Activated CD8-positive, alpha-beta T cell treated with anti-CD3 and anti-CD28 coated beads, Interleukin-2, amount 10 ng/mL, durations not matched to agents 7 days and 5 days (primary cell): ENCODE measurements at regions not wholly inside any gene's neighbourhood (a gene's known extent, or its start where the extent isn't known, plus 50 kb on each side); places are given as distances from the start of the nearest gene placed in this dataset.
"Not testable (repeated sequence)": the region's sequence is repeated elsewhere in the genome, so short reads cannot be mapped to it uniquely, and the experiment has no call there.

Experiments
- ATAC-seq: fragments of 150-1000 bp; cut with Tn5 transposase; one replicate; pipeline ENCODE4 v1.10.0; 2021; ENCODE audit warnings: moderate library complexity
- CTCF ChIA-PET: fragments of 350-600 bp; sonication (Branson Sonifier 250); formaldehyde crosslinking; loops from one replicate; lab custom pipeline; 2021; ENCODE audit warnings: antibody characterized with exemption; lab: Charles Lee
- POLR2A ChIA-PET: fragments of 350-600 bp; sonication (Branson Sonifier 250); formaldehyde crosslinking; loops from one replicate; lab custom pipeline; 2021; ENCODE audit warnings: antibody characterized with exemption; lab: Charles Lee
- DNase-seq: peaks from one replicate; pipeline ENCODE4 v3.0.0-alpha.2; 2020
- H3K27ac Mint-ChIP-seq: one replicate; pipeline ENCODE4 v1.8.0; 2021; ENCODE audit warnings: mild to moderate bottlenecking, mixed read lengths
- H3K27me3 Mint-ChIP-seq: one replicate; pipeline ENCODE4 v1.8.0; 2021; ENCODE audit warnings: low read depth, mixed read lengths
- H3K36me3 Mint-ChIP-seq: one replicate; pipeline ENCODE4 v1.8.0; 2021; ENCODE audit warnings: low read depth, mixed read lengths
- H3K4me1 Mint-ChIP-seq: one replicate; pipeline ENCODE4 v1.8.0; 2021; ENCODE audit warnings: low read depth, mixed read lengths
- H3K4me3 Mint-ChIP-seq: one replicate; pipeline ENCODE4 v1.8.0; 2021; ENCODE audit warnings: mild to moderate bottlenecking, mixed read lengths
- H3K9me3 Mint-ChIP-seq: one replicate; pipeline ENCODE4 v1.8.0; 2022; ENCODE audit warnings: mixed read lengths; ENCODE audit not compliant: insufficient read depth

DNA sequence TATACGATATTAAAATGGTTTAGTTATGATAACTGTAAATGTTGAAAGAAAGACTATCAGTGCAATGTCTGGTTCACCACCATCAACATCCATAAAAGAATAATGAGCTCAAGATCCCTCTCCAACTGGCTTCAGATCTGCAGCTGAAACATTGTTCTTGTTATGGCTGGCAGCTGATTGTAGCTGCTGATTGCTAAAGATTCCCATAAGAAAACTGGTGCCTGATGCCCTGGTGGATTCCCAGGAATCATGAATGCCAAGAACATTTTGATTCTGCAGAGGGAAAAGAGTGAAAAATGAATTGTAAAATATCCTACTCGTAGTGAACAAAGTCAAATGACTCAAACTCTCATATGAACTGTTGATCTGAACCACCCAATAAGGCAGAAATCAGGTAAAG, 1160.2 kb downstream of the EPHA7 start:
- H3K27me3 Mint-ChIP-seq: no peaks in the 10 kb centered on the region
- POLR2A ChIA-PET: no interaction called here
- no peak overlapping the region for H3K4me3 Mint-ChIP-seq
- no peaks in the 10 kb centered on the region for H3K36me3 Mint-ChIP-seq
- CTCF ChIA-PET: no interaction called here
- no peaks in the 10 kb centered on the region for H3K9me3 Mint-ChIP-seq
- DNase-seq (no peak), ATAC-seq (no peak)
- no peaks in the 10 kb centered on the region for H3K4me1 Mint-ChIP-seq
- H3K27ac Mint-ChIP-seq: no peak overlapping the region

- DNase-seq (no peak), ATAC-seq (no peak)
- Mint-ChIP-seq H3K4me1 (no peaks in the 10 kb centered on the region), H3K4me3 (no peak overlapping the region), H3K9me3 (peaks cover 2% of the 10 kb centered on the region), H3K36me3 (no peaks in the 10 kb centered on the region), H3K27ac (no peak overlapping the region), H3K27me3 (no peaks in the 10 kb centered on the region)
- ChIA-PET POLR2A (no interaction called here), CTCF (no interaction called here)
Observed at GRCh38 chr6:92243315-92243714, 1176.0 kb downstream of the EPHA7 start.

GRCh38 chr6:92231171-92231701, 1188.1 kb downstream of the EPHA7 start:
- no peaks in the 10 kb centered on the region for H3K36me3 Mint-ChIP-seq
- POLR2A ChIA-PET: no interaction called here
- H3K9me3 Mint-ChIP-seq: no peaks in the 10 kb centered on the region
- no peak overlapping the region for H3K27ac Mint-ChIP-seq
- no peak for ATAC-seq
- DNase-seq: no peak
- no peak overlapping the region for H3K4me3 Mint-ChIP-seq
- CTCF ChIA-PET: no interaction called here
- no peaks in the 10 kb centered on the region for H3K27me3 Mint-ChIP-seq
- H3K4me1 Mint-ChIP-seq: no peaks in the 10 kb centered on the region

DNA sequence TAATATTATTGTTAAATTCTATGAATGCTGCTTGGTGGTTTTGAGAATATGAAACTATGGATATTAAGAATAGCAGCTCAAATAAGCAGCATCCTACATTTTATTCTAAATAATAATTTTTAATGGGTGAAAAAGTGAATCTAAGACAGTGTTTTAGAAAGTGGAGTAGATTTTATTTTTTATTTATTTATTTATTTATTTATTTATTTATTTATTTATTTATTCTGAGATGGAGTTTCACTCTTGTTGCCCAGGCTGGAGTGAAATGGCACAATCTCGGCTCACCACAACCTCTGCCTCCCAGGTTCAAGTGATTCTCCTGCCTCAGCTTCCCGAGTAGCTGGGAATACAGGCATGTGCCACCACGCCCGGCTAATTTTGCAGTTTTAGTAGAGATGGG, 1199.4 kb downstream of the EPHA7 start:
- ATAC-seq, H3K27ac Mint-ChIP-seq, H3K4me1 Mint-ChIP-seq, CTCF ChIA-PET, H3K4me3 Mint-ChIP-seq, H3K36me3 Mint-ChIP-seq, DNase-seq, H3K9me3 Mint-ChIP-seq, H3K27me3 Mint-ChIP-seq, POLR2A ChIA-PET: not testable (repeated sequence)

- no peaks in the 10 kb centered on the region for H3K27me3 Mint-ChIP-seq
- DNase-seq: no peak
- no peak overlapping the region for H3K4me3 Mint-ChIP-seq
- POLR2A ChIA-PET: no interaction called here
- no peaks in the 10 kb centered on the region for H3K4me1 Mint-ChIP-seq
- no peak for ATAC-seq
- CTCF ChIA-PET: no interaction called here
- H3K27ac Mint-ChIP-seq: no peak overlapping the region
- H3K36me3 Mint-ChIP-seq: no peaks in the 10 kb centered on the region
- H3K9me3 Mint-ChIP-seq: no peaks in the 10 kb centered on the region
Observed at GRCh38 chr6:92216717-92217116, 1202.6 kb downstream of the EPHA7 start.

DNA sequence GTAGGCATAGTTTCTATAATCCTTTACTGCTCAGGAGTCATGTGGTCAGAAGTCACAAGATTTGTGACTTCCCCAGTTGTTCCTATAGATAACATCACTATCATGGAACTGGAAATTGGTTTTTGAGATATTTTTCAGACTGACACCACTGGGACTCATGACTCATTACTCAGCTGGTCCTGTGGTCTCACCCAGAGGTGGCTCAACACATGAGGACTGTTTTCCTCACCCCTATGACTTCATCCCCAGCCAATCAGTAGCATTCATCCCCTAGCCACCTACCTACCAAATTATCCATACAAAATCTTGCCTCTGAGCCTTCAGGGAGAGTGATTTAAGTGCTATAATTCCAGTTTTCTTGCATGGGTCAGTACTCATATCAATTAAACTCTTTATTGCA, 1217.7 kb downstream of the EPHA7 start:
- Mint-ChIP-seq H3K9me3 (peaks cover 10% of the 10 kb centered on the region), H3K27me3 (no peaks in the 10 kb centered on the region), H3K4me3 (no peak overlapping the region), H3K36me3 (no peaks in the 10 kb centered on the region), H3K4me1 (no peaks in the 10 kb centered on the region), H3K27ac (no peak overlapping the region)
- ChIA-PET CTCF (no interaction called here), POLR2A (no interaction called here)
- no peak for ATAC-seq
- no peak for DNase-seq

DNA sequence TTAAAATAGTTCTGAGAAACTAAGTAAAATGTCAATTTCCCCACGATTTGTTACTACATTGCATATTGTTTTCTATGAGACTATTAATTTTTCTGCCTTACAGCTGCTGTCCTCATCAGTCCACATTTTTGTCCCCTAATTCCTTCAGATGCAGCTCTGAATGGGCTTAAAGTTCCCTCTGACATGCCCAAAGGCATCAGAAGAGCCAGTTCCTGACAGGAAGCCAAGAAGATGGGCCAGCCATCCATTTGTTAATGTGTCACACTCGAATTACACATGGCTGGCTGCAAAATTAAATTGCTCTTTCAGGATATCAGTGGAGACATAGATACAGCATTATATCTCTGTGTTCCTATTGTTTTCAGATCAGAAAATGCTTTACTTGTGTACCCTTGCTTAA, 1223.0 kb downstream of the EPHA7 start:
- ATAC-seq (no peak), DNase-seq (no peak)
- H3K27me3 Mint-ChIP-seq: no peaks in the 10 kb centered on the region
- H3K4me3 Mint-ChIP-seq: no peak overlapping the region
- H3K9me3 Mint-ChIP-seq: peaks cover 26% of the 10 kb centered on the region
- ChIA-PET POLR2A (no interaction called here), CTCF (no interaction called here)
- H3K4me1 Mint-ChIP-seq: no peaks in the 10 kb centered on the region
- no peaks in the 10 kb centered on the region for H3K36me3 Mint-ChIP-seq
- H3K27ac Mint-ChIP-seq: no peak overlapping the region

GRCh38 chr6:92195796-92196195, 1223.6 kb downstream of the EPHA7 start:
- Mint-ChIP-seq H3K36me3 (no peaks in the 10 kb centered on the region), H3K9me3 (peaks cover 26% of the 10 kb centered on the region), H3K27me3 (no peaks in the 10 kb centered on the region), H3K4me3 (no peak overlapping the region), H3K4me1 (no peaks in the 10 kb centered on the region), H3K27ac (no peak overlapping the region)
- ATAC-seq (no peak), DNase-seq (no peak)
- ChIA-PET POLR2A (no interaction called here), CTCF (no interaction called here)

GRCh38 chr6:92188016-92188415, 1231.3 kb downstream of the EPHA7 start:
- CTCF ChIA-PET: no interaction called here
- H3K27me3 Mint-ChIP-seq: no peaks in the 10 kb centered on the region

DNA sequence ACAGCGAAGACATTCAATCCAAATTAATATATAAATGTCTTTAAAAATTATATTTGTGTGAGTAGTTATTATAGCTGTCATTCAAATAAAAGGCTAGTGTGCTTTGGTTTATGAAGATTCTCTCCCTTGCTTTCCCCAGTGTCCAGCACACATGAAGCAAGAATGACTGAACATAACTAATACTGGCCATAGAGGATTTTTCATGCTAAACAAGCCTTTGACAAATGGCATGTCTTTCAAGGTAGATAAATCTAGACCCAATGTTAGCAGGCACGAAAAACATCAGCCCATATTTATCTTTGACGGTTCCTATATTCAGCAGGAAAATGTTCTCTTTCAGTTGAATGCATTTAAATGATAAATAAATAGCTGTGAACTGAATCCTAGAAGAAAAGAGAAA, 1234.4 kb downstream of the EPHA7 start:
- DNase-seq: no peak
- no peak for ATAC-seq

More at GRCh38 chr6:92188016-92188415, 1231.3 kb downstream of the EPHA7 start:
- Mint-ChIP-seq H3K36me3 (no peaks in the 10 kb centered on the region), H3K4me1 (no peaks in the 10 kb centered on the region), H3K9me3 (peaks cover 7% of the 10 kb centered on the region), H3K27ac (no peak overlapping the region), H3K4me3 (no peak overlapping the region)
- POLR2A ChIA-PET: no interaction called here
- no peak for DNase-seq
- no peak for ATAC-seq

GRCh38 chr6:92181347-92181746, 1238.0 kb downstream of the EPHA7 start:
- no peaks in the 10 kb centered on the region for H3K27me3 Mint-ChIP-seq
- no peak overlapping the region for H3K4me3 Mint-ChIP-seq
- ATAC-seq (no peak), DNase-seq (no peak)
- no peaks in the 10 kb centered on the region for H3K36me3 Mint-ChIP-seq
- no peaks in the 10 kb centered on the region for H3K4me1 Mint-ChIP-seq
- ChIA-PET CTCF (no interaction called here), POLR2A (no interaction called here)
- no peaks in the 10 kb centered on the region for H3K9me3 Mint-ChIP-seq
- H3K27ac Mint-ChIP-seq: no peak overlapping the region

More for the DNA sequence above, 1234.4 kb downstream of the EPHA7 start:
- Mint-ChIP-seq H3K4me1 (no peaks in the 10 kb centered on the region), H3K4me3 (no peak overlapping the region), H3K36me3 (no peaks in the 10 kb centered on the region), H3K27ac (no peak overlapping the region), H3K27me3 (no peaks in the 10 kb centered on the region), H3K9me3 (no peaks in the 10 kb centered on the region)
- POLR2A ChIA-PET: no interaction called here
- CTCF ChIA-PET: no interaction called here

DNA sequence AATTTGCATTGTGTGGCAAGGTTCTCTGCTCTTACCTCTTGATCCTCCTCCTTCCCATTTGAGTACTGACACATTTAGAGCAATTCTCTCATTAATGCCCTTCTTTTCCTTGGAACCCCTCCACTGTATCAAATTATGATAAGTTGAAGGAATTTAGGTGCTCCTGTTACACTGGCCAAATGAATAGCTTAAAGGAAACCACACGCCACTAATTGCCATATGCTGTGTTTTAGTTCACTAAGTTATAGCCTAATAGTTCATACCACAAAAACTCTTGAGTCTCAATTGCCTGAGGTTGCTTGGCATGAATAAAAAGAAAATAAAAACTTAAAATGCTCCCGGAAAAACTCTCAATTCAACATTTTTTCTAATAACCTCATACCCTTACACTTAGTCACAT, 1239.3 kb downstream of the EPHA7 start:
- H3K4me3 Mint-ChIP-seq: no peak overlapping the region
- no peak for DNase-seq
- no peaks in the 10 kb centered on the region for H3K4me1 Mint-ChIP-seq
- POLR2A ChIA-PET: no interaction called here
- H3K36me3 Mint-ChIP-seq: no peaks in the 10 kb centered on the region
- ATAC-seq: no peak
- CTCF ChIA-PET: no interaction called here
- H3K27me3 Mint-ChIP-seq: no peaks in the 10 kb centered on the region
- H3K9me3 Mint-ChIP-seq: no peaks in the 10 kb centered on the region
- no peak overlapping the region for H3K27ac Mint-ChIP-seq

DNA sequence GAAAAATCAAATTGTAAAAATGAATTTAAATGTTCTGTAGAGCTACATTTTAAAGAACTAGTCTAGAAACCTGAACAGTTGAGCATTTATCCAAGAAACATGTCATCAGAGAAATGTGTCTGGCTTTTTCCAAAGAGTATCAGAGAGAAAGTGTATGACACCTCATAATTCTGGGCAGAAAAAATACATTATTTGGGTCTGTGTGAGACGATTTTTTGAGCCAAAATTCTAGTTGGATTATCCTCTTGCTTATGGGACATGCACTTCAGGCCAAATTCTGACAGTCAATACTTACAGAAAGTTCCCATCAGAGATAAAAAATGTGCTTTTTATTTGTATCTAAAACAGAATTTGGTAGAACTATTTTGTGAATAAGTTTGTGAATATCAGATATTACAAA, 1242.7 kb downstream of the EPHA7 start:
- ATAC-seq (no peak), DNase-seq (no peak)
- no peaks in the 10 kb centered on the region for H3K36me3 Mint-ChIP-seq
- H3K27ac Mint-ChIP-seq: no peak overlapping the region
- H3K9me3 Mint-ChIP-seq: no peaks in the 10 kb centered on the region
- H3K4me1 Mint-ChIP-seq: no peaks in the 10 kb centered on the region
- no peaks in the 10 kb centered on the region for H3K27me3 Mint-ChIP-seq
- ChIA-PET CTCF (no interaction called here), POLR2A (no interaction called here)
- no peak overlapping the region for H3K4me3 Mint-ChIP-seq
